WI38 (cell line): ENCODE measurements at regions not wholly inside any gene's neighbourhood (a gene's known extent, or its start where the extent isn't known, plus 50 kb on each side); places are given as distances from the start of the nearest gene placed in this dataset.

Source experiments
- H3K4me3 ChIP-seq: 2 replicates; pipeline ENCODE4 v1.5.1; 2011; ENCODE audit warnings: low read depth, mild to moderate bottlenecking, control low read depth, low read length
- TF ChIP-seq, protein P1 (sequence below): IDR thresholded peaks from 2 replicates; pipeline ENCODE4 v1.5.1; 2012; ENCODE audit warnings: low read depth, mild to moderate bottlenecking, control low read depth, low read length

- TF ChIP-seq, protein P1, sequence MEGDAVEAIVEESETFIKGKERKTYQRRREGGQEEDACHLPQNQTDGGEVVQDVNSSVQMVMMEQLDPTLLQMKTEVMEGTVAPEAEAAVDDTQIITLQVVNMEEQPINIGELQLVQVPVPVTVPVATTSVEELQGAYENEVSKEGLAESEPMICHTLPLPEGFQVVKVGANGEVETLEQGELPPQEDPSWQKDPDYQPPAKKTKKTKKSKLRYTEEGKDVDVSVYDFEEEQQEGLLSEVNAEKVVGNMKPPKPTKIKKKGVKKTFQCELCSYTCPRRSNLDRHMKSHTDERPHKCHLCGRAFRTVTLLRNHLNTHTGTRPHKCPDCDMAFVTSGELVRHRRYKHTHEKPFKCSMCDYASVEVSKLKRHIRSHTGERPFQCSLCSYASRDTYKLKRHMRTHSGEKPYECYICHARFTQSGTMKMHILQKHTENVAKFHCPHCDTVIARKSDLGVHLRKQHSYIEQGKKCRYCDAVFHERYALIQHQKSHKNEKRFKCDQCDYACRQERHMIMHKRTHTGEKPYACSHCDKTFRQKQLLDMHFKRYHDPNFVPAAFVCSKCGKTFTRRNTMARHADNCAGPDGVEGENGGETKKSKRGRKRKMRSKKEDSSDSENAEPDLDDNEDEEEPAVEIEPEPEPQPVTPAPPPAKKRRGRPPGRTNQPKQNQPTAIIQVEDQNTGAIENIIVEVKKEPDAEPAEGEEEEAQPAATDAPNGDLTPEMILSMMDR: no peak
Measured at GRCh38 chrX:40385256-40385655, 195.5 kb upstream of the ATP6AP2 start.

GRCh38 chrX:40383969-40384368 lies 196.8 kb upstream of the ATP6AP2 start:
- TF ChIP-seq, protein P1: no peak
- H3K4me3 ChIP-seq: no peak overlapping the region

More at GRCh38 chrX:40385256-40385655, 195.5 kb upstream of the ATP6AP2 start:
- no peak overlapping the region for H3K4me3 ChIP-seq

- TF ChIP-seq, protein P1: no peak
- no peak overlapping the region for H3K4me3 ChIP-seq
Measured at GRCh38 chrX:40383360-40383759, 197.4 kb upstream of the ATP6AP2 start.

DNA sequence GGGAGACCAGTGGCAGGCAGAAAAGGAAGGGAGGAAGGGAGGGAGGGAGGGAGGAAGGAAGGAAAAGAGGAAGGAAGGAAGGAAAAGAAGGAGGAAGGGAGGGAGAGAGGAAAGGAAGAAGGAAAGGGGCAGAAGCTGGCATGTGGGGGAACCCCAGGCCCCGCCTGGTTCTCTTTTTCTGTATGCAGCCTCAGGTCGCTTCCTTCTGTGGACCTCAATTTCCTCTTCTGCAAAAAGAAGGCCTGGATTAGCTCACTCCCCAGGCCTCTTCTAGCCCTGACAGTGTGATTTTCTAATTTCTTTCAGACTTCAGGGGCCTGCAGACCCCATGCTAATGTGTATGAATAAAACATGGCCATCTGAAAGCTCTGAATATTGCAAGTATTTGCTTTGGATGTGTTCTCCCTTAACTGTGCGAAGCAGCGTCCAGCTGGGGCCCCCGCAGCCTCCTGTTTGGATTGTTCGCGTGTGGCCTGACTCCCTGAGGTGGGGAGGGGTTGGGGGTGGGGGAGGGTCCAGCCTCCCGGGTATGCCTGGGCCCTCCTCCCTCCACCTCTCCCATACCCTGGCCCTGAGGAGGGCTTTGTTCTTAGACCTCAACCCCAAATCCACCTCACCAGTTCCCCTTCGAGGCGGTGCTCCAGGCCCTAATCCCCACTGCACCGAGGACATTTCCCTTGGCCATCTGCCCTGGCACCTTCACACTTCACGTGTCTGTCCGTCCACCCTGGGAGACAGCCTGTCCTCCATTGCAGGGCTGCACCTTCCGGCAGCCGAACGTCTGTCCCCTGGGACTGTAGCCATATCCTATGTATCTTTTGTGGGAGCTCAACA lies 199.9 kb upstream of the ATP6AP2 start:
- TF ChIP-seq, protein P1: no peak
- H3K4me3 ChIP-seq: no peak overlapping the region

- TF ChIP-seq, protein P1: no peak
- H3K4me3 ChIP-seq: no peak overlapping the region
Measured at GRCh38 chrX:40377684-40378083, 203.1 kb upstream of the ATP6AP2 start.

- TF ChIP-seq, protein P1: no peak
- H3K4me3 ChIP-seq: no peak overlapping the region
Measured at GRCh38 chrX:40374486-40374885, 206.3 kb upstream of the ATP6AP2 start.

GRCh38 chrX:40373641-40374040 lies 207.1 kb upstream of the ATP6AP2 start:
- H3K4me3 ChIP-seq: no peak overlapping the region
- TF ChIP-seq, protein P1: no peak
